ENCODE measurements at regions not wholly inside any gene's neighbourhood (a gene's known extent, or its start where the extent isn't known, plus 50 kb on each side); places are given as distances from the start of the nearest gene placed in this dataset.

GRCh38 chr2:13433954-13434353, 717.2 kb downstream of the TRIB2 start:
- no peak for TF ChIP-seq CTCF (conservative IDR thresholded peaks at IDR 0.05 in 1 of 2, IDR thresholded peaks at IDR 0.05 in 1 of 2; ENCODE audit: low read depth in 1 of 2, low read length in 2 of 2)
- no peak for TF ChIP-seq EZH2 (IDR thresholded peaks at IDR 0.05; ENCODE audit: low read length, missing control alignments)
